Stimulated activated CD8-positive, alpha-beta memory T cell treated with anti-CD3 and anti-CD28 coated beads, Interleukin-15, amount 100 ng/mL, for 1 hour (primary cell): ENCODE measurements at regions not wholly inside any gene's neighbourhood (a gene's known extent, or its start where the extent isn't known, plus 50 kb on each side); places are given as distances from the start of the nearest gene placed in this dataset.
"Not testable (repeated sequence)": the region's sequence is repeated elsewhere in the genome, so short reads cannot be mapped to it uniquely, and the experiment has no call there.

Experiments
- DNase-seq: peaks from one replicate; pipeline ENCODE4 v3.0.0-alpha.2; 2020; ENCODE audit warnings: low read depth

DNA sequence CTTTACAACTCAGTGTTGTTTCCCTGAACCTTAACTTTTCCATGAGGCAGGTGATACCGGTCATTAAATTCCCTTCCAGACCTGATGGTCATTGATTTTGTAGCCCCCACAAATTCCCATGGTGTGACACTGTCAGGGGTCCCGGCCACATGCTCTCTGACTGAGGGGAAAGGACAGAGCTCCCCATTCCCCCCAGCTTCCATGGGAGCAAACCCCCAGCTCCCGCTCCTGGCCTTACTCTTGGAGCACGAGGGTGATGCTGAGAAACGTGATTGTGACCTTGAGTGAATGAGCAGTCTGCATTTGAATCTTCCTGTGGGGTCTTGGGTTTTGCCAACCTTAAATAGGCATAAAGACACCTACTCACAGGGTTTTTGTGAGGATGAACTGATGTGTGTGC, 366.8 kb downstream of the RPS6KC1 start:
- no peak for DNase-seq

DNA sequence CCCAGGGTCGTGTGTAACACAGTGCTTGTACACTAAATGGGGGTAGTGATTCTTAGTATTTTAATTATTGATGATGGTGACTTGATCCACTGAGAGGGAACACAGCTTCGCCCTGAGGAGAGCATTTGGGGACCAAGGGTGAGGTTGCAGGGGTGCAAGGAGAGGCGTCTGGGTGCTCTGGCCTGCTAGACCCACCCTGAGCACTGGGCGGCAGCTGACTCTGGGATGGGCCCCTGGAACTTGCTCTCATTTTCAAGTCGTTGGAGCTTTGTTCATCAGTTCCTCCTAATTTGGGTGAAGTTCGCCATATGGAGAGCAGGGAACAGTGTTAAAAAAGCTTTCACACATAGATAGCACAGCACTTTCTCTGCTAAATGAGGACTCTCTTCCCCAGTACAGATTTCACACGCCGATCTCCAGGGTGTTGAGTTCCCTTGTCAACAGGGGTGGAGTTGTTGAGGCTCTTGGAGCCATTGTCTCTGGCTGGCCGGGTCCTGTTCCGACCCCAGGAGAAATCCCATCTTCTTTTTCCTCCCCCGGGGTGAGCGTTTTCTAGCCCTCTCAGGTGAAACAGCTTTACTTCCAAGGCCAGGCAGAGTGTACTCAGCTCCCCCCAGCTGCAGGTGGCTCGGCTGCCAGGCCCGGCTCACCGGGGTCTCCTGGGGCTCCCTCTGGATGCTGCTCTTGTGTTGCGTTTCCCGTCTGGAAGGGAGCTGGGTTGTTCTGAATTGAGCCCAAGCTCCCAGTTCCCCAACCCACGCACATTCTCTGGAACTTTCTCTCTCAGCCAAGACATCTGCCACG, 367.4 kb downstream of the RPS6KC1 start:
- no peak for DNase-seq

DNA sequence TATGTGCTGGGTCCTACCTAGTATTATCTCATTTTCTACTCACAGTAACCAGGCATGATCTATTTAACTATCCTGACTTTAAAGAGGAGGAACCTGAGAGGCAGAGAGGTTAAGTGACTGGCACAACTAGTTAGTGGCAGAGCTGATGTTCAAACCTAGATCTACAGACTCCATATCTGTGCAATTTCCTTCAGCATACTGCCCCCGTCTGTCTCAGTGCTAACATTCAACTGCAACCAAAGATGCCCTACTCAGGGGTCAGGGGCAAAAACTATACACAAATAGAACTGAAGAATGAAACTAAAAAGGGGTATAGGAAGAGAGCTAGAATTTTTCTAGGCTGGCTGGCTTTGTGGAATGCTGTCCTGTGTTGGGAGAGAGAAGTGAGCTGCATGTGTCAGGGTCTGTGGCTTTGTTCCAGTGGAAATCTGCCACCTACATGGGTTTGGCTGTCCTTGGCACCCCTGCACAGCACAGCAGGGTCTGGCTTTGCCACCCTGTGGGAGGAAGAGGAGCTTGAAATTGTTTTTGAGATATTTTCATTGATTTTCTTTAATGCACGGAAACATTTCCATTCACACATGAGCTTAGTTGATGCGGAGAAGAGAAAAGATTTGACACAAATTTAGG, 368.5 kb downstream of the RPS6KC1 start:
- no peak for DNase-seq

DNA sequence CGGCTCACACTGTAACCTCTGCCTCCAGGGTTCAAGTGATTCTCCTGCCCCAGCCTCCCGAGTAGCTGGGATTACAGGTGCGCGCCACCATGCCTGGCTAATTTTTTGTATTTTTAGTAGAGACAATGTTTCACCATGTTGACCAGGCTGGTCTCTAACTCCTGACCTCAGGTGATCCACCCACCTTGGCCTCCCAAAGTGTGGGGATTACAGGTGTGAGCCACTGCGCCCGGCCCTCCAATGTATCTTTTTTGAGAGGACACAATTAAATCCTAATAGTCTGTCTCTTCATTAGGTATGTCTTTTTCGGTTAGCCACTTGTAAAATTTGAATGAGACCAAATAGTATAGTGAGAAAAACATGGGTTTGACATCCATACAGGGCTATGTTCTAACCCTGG, 370.1 kb downstream of the RPS6KC1 start:
- not testable (repeated sequence) for DNase-seq

DNA sequence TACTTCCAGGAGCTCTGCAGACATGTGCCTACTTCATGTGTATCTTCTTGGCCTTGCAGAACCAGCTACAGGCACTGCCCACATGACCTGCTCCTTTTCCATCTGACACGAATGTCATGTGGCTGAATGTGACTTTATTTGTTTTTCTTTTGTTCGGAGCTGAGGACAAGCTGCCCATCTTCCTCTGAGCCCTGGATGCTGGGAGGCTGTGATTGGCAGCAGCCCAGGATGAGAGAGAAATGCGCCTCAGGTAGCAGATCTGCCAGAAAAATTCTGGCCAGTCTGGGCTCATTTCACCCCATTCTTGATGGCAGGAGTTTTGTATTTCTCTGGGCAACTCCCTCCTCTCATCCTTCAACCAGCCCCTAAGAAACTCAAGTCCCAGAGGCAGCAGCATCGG, 372.0 kb downstream of the RPS6KC1 start:
- DNase-seq: no peak

DNA sequence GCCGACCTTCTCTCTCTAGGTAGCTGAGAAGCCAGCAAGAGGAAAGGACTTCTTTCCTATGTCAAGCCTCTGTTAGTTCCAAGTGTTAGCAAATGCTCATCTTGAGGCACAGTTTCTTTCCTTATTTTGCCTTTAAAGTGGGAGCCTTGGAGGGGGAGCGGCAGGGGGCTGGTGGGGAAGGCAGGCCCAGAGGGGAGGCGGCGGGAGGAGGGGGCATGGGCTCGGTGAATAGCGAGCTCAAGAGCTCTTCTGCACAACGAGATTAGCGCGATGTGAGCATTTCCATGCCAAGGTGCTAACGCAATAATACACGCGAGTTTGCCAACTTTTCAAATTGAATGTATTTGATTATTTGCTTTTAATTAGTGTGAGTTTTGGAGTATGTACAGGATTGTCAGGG, 372.6 kb downstream of the RPS6KC1 start:
- DNase-seq: no peak

DNA sequence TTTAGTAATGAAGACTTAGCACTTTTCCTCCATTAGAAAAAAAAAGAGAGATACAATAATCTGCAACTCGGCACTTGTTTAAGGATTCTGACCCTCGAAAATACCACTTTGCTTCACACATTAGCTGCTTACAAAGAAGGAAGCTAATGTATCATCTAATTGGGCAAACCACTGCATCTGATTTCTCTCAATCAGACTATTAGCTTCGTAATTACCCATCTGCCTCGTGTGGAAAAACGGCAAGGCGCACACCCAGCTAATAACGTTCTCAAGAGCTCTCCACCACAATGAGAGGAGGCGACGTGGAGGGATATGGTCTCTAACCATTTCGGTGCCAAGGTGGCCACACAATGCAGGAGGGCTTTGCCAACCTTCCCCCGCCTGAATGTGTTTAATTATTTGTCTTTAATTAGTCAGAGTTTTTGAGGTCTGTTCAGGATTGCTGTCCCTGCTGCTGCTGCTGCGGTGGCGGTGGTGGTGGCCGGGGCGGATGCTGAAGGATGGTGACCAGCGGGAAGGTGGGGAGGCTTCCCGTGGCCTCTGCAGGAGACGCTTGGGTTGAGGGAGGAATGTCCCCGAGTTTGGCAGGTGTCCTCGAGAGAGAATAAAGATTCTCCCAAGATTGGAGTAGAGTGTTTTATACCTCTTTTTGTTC, 374.5 kb downstream of the RPS6KC1 start:
- no peak for DNase-seq

DNA sequence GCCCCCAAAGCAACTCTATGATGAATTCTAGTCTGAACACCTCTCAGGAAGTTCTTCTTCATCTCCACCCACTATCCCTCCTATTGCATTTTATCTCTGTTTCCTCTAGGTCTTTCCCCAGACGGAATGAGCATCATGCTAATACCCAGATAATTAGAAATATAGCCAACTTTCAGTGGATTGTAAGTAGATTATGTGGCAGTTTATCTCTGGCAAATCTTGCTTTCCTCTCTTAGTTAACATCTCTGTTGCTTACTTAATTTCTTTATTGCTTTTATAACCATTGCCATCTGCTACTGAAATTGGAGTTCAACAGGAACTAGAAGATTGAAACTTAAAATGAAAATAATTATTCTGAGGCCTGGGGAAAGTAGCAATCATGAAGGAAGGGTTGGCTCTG, 378.6 kb downstream of the RPS6KC1 start:
- DNase-seq: no peak

DNA sequence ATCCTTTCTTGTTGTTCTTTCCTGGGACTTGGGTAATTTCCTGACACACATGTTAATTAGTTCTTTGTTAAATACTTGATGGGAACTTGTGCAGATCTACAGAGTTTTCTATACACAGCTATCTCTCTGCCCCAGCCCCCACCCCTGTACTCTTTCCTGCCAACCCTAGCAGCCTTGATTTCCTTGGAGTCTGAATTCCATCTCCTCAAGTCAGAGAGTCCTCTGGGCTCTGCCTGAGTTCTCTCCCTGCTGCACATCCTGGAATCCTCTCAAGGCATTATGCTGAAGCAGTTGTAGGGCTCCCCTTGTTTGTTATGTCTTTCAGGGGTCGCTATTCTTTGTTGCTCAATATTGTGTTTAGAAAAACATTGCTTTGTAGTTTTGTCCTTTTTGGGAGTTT, 384.7 kb downstream of the RPS6KC1 start:
- DNase-seq: no peak

DNA sequence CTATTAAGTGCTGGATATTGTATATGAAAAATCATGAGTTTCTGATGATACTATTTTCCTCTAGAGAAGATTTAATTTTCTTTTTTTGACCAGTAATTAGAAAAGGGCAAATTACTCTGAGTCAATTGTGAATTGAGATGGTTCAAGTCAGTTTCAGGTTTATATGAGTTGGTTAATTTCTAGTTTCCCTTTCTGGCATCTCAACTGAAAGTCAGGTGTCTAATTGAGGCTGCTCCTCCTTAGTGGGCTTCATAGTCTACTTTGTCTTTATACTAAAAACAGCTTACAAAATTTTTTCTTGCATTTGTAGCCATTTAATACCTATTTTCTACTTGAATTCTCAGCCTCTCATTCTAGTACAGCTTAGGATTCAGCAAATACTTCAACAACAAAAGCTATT, 387.3 kb downstream of the RPS6KC1 start:
- no peak for DNase-seq

DNA sequence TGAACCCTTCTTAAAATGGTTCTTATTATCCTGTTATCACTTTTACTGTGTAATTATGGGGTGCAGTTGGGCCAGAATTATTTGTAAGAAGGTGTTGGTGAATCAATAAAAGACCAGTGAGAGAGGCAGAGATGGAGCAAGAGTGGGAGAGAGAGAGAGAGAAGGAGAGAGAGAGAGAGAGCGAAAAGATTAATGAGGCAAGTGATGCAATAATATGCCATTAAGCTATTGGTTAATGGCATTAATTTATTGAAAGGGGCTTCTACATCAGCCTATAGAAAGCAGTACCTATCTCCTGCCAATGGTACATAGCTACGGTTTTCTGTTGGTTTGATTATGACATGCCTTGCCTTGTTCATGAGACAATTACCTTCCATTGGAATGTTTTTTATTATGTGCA, 388.7 kb downstream of the RPS6KC1 start:
- no peak for DNase-seq

DNA sequence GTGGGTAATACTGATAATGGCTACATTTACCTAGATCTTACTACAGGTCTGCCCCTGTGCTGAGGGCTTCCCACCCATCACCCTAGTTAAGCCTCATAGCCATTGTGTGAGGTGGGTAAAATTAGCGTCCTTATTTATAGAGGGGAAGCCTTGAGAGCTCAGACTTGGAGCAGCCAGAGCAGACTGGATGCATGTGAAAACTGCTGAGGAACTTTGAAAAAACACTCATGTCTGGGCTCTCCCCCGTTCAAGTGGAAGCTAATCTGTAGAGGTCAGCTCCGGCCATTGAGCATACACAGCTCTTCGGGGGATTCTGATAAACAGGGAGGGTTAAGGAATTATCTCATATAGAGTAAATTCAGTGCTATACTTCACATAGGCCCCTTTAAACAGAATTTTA, 389.7 kb downstream of the RPS6KC1 start:
- DNase-seq: no peak

DNA sequence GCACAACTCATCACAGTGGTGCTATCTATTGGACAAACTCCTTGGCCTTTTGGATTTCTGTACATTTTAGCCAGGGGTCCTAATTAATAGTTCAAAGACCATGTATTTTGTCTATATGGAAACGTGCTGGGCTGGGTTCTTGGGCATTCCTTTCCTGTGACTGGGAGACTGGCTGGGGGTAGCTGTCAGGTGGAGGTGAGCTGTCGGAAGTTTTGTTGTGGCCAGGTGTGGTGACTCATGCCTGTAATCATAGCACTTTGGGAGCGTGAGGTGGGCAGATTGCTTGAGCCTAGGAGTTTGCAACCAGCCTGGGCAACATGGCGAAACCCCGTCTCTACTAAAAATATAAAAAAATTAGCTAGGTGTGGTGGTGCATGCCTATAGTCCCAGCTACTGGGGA, 392.4 kb downstream of the RPS6KC1 start:
- no peak for DNase-seq

DNA sequence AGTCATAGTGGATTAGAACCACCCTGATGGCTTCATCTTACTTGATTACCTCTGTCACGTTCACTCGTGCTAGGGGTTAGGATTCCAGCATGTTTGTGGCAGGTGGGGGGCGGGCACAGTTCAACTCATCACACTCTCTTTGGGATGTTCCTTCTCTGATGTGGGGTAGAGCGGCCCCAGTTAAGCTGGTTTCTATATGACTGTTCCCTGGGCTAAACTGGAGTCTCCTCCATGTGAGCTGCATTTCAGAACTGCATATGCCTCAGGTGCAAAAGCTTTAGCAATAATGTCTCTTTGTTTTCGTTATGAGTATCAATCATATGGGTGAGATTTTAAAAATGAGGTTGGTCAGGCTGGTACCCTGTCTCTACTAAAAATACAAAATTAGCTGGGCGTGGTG, 393.2 kb downstream of the RPS6KC1 start:
- DNase-seq: no peak

DNA sequence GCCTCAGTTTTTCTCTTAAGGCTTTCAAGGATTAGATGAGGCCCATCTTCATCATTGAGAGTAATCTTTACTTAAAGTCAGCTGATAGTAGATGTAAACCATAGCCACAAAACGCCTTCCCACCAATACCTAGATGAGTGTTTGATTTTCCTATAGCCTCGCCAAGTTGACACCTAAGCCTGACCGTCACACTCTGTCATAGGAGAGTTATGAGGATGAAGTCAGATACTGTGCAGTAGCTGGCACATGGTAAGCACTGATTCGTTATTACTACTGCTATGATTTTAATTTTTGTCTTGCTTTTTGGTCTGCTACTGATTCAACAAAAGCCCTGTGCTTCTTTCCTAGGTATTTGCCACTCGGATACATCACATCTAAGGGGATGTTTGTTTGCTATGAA, 395.5 kb downstream of the RPS6KC1 start:
- DNase-seq: no peak

DNA sequence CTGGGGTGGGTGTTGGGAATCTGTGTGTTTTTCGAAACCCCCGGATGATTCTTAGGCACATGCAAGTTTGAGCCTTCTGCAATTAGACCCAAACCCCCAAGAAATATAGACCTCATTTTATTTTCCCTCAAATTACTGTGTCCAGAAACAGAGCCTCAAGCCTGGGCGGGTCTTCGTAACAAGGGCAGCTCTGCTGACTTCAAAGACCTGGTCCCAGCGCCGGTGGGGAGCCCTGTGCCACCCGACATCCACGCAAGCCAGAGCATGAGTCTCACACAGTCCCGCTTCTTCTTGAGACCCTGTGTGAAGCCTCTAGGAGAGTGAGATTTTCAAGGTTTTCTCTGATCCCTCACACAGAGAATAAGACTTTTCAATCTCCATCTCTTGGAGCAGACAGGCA, 397.3 kb downstream of the RPS6KC1 start:
- no peak for DNase-seq

DNA sequence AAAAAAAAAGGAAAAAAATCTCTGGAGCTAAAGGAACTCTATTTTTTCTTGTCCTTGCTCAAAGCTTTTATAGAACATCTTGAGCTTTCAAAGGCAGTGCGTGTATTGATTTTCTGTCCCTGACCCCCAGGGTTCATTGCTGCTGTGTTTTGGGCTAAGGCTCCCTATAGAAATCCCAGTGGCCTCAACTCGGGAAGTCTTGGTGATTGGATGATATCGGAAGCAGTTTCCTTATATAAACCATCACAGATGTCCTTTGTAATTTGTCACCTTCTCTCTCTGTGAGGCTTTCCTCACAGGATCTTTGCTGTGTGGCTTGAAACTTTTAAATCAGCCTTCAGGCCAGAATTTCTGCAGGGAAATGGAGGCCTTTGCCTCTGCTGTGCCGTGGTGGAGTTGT, 397.7 kb downstream of the RPS6KC1 start:
- DNase-seq: no peak

DNA sequence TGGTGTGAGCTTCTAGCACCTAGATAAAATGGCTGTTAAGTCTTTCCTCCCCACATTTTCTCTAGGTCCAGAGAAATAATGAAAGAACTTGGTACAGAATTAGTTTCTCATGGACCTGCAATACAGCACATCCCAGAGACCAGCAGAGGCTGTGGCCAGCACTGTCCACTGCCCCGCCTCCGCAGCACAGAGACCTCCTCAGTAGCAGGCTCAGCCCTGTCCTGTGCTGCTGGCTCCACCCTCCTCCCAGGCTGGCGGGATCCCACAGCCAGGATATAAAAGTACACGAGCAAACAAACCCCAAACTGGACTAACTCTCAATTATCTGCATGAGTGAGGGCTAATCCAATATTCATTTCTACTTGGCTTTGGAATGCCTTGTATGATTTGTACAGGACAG, 401.5 kb downstream of the RPS6KC1 start:
- no peak for DNase-seq

DNA sequence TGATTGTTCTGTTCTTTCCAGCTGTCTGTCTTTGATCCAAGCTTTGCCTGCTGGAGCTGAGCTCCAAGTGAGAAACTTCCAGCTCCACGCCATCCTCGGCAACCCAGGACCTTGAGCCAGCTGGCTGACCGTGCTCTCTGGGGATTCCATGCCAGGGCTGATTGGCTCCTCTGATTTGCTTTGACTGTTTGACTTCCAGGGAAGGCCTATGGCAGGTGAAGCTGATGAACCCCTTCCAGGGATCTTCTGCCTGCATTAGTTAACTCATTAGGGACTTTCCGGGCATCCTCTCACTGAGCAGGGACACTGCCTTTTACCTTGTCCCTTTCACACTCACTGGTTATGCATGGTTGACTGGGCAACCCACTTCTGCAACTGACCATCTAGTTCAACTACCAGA, 406.1 kb downstream of the RPS6KC1 start:
- no peak for DNase-seq

DNA sequence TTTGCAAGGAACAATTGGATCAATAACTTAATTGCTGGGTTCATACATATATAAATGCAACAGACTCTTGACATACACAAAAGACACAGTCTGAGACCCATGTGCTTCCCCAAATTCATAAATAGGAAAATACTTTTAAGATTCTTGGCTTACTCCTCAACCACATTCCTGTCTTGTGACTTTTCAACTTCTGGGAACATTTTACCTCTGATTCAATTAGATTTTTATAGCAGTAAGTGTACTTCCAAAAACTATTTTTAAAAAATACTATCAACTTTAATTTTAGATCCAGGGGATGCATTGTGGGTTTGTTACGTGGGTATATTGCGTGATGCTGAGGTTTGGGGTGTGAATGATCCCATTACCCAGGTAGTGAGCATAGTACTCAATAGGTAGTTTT, 406.7 kb downstream of the RPS6KC1 start:
- DNase-seq: no peak

DNA sequence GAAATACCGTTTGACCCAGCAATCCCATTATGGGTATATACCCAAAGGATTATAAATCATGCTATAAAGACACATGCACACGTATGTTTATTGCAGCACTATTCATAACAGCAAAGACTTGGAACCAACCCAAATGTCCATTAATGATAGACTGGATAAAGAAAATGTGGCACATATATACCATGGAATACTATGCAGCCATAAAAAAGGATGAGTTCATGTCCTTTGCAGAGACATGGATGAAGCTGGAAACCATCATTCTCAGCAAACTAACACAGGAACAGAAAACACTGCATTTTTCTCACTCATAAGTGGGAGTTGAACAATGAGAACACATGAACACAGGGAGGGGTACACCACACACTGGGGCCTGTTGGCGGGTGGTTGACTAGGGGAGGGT, 411.3 kb downstream of the RPS6KC1 start:
- DNase-seq: not testable (repeated sequence)

DNA sequence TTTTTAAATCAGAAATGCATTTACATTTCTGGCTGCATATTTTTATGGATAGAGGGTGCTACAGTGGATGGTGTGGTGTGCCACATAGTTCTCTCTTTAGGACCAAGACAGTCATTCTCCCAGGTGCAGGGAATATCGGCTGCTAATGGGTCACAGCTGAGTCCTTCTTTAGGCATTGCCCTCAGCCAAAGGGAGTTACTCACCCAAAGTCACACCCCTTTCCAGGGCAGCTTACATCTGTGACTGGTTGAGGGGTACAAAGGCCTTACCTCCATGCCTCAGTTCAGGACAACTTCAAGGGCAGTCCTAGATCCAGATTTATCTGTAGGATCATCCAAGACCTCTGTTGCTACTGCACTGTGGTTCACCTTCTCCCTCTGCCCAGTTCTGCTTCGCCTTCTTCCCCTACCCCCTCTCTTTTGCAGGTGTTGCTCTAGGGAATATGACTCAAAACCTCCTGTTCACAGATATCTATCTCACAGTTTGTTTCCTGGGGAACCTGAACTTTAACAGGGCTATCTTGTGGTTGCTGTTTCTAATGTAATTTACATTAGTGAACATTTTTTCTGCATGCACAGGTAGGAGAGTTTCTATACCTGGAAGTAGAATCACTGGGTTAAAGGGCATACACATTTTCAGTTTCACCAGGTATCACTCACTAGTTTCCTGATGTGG, 413.9 kb downstream of the RPS6KC1 start:
- DNase-seq: no peak

DNA sequence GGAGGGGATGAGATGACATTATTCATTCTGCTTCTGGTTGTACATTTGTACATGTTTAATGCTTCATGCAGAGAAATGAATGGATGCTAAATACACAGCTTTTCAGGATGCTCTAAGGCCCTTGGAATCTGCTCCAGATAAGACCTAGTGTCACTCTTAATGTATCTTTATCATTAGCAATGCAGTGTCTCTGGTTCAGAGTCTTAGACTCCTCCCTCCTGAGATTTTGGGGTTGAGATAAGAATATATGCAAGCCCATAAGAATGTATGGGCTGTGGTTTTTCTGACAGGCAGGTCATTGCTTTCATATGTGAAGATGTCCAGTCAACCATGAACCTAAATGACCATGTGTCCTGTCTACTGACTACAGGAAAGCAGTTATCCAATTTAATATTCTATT, 415.5 kb downstream of the RPS6KC1 start:
- no peak for DNase-seq
